Gastrocnemius medialis (tissue), 4 donors: ENCODE measurements at regions not wholly inside any gene's neighbourhood (a gene's known extent, or its start where the extent isn't known, plus 50 kb on each side); places are given as distances from the start of the nearest gene placed in this dataset.

Experiments used
- CTCF ChIP-seq, 5 experiments: fragments of 450-650 bp in 3 of 5; fragments of 200-600 bp in 2 of 5; sonication (generic) in 2 of 5; IDR thresholded peaks in 4 of 5; conservative IDR thresholded peaks in 1 of 5; 1 replicate in 4 of 5; 2 replicates in 1 of 5; pipeline ENCODE4 v1.5.1; 2016 to 2019; ENCODE audit warnings: antibody characterized with exemption in 5 of 5, mild to moderate bottlenecking in 3 of 5, moderate library complexity in 3 of 5
- POLR2A ChIP-seq, 2 donors: fragments of 450-650 bp; IDR thresholded peaks; one replicate each; pipeline ENCODE4 v1.6.1; 2017; ENCODE audit warnings: antibody characterized with exemption in 2 of 2, mild to moderate bottlenecking in 2 of 2, moderate library complexity in 2 of 2

- TF ChIP-seq CTCF (IDR thresholded peaks at IDR 0.05 in 4 of 5, conservative IDR thresholded peaks at IDR 0.05 in 1 of 5) (no peak), POLR2A (IDR thresholded peaks at IDR 0.05) (no peak)
These were observed 562.1 kb upstream of the PCDH9 start for GRCh38 chr13:67792151-67792676.
